Natural killer cell (primary cell): ENCODE measurements at regions not wholly inside any gene's neighbourhood (a gene's known extent, or its start where the extent isn't known, plus 50 kb on each side); places are given as distances from the start of the nearest gene placed in this dataset.

ENCODE experiments used
- ATAC-seq, 3 donors: fragments of 150-1000 bp in 2 of 3; fragments of 200-7000 bp in 1 of 3; cut with Tn5 transposase; 1 replicate in 1 of 3; 2 replicates in 2 of 3; pipeline ENCODE4 v1.10.0; 2021; ENCODE audit warnings: mild to moderate bottlenecking in 2 of 3, moderate library complexity in 2 of 3
- DNase-seq, 2 donors: peaks; one replicate each; pipeline versions ENCODE4 v3.0.0 to v3.0.0-alpha.2; 2013 to 2021; ENCODE audit warnings: mixed read lengths in 1 of 2
- H3K27ac ChIP-seq: one replicate; pipeline ENCODE4 v1.5.1; 2013; ENCODE audit warnings: mild to moderate bottlenecking, low read length
- H3K27me3 ChIP-seq: one replicate; pipeline ENCODE4 v1.6.1; 2013; ENCODE audit warnings: low read length; ENCODE audit not compliant: control insufficient read depth, insufficient read depth
- H3K36me3 ChIP-seq: one replicate; pipeline ENCODE4 v1.6.1; 2013; ENCODE audit warnings: low read length; ENCODE audit not compliant: control insufficient read depth, insufficient read depth
- H3K4me1 ChIP-seq: one replicate; pipeline ENCODE4 v1.6.1; 2013; ENCODE audit warnings: low read length; ENCODE audit not compliant: control insufficient read depth, insufficient read depth
- H3K4me3 ChIP-seq: one replicate; pipeline ENCODE4 v1.5.1; 2013; ENCODE audit warnings: low read length
- H3K9me3 ChIP-seq: one replicate; pipeline ENCODE4 v1.6.1; 2013; ENCODE audit warnings: low read length; ENCODE audit not compliant: control insufficient read depth, insufficient read depth
- H3K27ac Mint-ChIP-seq, 2 donors: one replicate each; pipeline ENCODE4 v1.8.0; 2022; ENCODE audit warnings: mild to moderate bottlenecking in 2 of 2, mixed read lengths in 2 of 2, moderate library complexity in 1 of 2
- H3K27me3 Mint-ChIP-seq, 2 donors: one replicate each; pipeline ENCODE4 v1.8.0; 2022; ENCODE audit warnings: low read depth in 2 of 2, mixed read lengths in 2 of 2
- H3K36me3 Mint-ChIP-seq: one replicate; pipeline ENCODE4 v1.8.0; 2022; ENCODE audit warnings: mixed read lengths
- H3K4me1 Mint-ChIP-seq, 2 donors: one replicate each; pipeline ENCODE4 v1.8.0; 2022; ENCODE audit warnings: mixed read lengths in 2 of 2
- H3K4me3 Mint-ChIP-seq: one replicate; pipeline ENCODE4 v1.8.0; 2022; ENCODE audit warnings: mild to moderate bottlenecking, moderate library complexity, mixed read lengths
- H3K9me3 Mint-ChIP-seq, 2 donors: one replicate each; pipeline ENCODE4 v1.8.0; 2022; ENCODE audit warnings: mixed read lengths in 2 of 2
- WGBS: methylation state at CpG from one replicate; pipeline ENCODE4 v1.1.7; 2013; ENCODE audit warnings: missing lambda C conversion rate; ENCODE audit not compliant: insufficient coverage; 5-methylcytosine and 5-hydroxymethylcytosine counted together
- intact Hi-C: fragments of 100-400 bp; cut with micrococcal nuclease; formaldehyde crosslinking; loops from one replicate; pipeline ENCODE4 v1.14.2; 2022
- TF ChIP-seq, protein P1 (sequence below): fragments of 200-600 bp; IDR thresholded peaks from one replicate; pipeline ENCODE4 v1.8.0; 2022; ENCODE audit warnings: antibody characterized with exemption

DNA sequence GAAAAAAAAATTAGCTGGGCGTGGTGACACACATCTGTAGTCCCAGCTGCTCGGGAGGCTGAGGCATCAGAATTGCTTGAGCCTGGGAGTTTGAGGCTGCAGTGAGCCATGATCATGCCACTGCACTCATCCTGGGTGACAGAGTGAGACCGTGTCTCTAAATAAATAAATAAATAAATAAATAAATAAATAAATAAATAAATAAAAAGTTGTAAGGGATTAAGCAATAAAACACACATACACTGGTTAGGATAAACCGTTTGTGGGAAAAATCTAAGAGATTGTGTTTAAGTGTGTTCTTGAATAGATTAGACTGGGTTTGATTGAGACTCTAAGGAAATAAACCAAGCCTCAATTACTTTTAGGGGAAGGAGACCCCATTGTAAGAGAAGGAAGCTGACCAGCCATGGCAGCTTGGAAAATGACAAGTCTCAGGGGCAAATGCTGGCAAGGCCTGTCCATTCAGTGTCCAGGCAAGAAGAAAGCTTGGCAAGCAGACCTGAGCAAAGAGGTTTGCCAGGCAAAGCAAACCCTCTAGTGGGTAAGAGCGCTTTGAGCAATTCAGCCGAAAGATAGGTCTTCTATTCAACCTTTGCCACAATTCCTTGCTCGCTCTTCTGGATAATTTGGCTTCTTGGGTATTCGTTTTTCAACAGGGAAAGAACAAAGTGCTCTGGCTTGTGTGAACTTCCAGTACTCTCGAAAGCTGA, 106.9 kb upstream of the SERBP1 start:
- intact Hi-C loops, result no loop called here
- ATAC-seq, result no peak
- Histone ChIP-seq H3K9me3 (no peaks in the 10 kb centered on the region), H3K27me3 (no peaks in the 10 kb centered on the region), H3K36me3 (no peaks in the 10 kb centered on the region), H3K27ac (no peak overlapping the region), H3K4me1 (no peaks in the 10 kb centered on the region), H3K4me3 (no peak overlapping the region)
- Mint-ChIP-seq H3K4me1 (peaks cover 0 to 16% of the 10 kb centered on the region in 2 donors), H3K4me3 (no peak overlapping the region), H3K27ac (no peak overlapping the region), H3K27me3 (no peaks in the 10 kb centered on the region), H3K36me3 (no peaks in the 10 kb centered on the region), H3K9me3 (no peaks in the 10 kb centered on the region)
- 84% methylated on average over 7 of the region's 9 CpGs for WGBS
- DNase-seq, result no peak
- TF ChIP-seq, protein P1, sequence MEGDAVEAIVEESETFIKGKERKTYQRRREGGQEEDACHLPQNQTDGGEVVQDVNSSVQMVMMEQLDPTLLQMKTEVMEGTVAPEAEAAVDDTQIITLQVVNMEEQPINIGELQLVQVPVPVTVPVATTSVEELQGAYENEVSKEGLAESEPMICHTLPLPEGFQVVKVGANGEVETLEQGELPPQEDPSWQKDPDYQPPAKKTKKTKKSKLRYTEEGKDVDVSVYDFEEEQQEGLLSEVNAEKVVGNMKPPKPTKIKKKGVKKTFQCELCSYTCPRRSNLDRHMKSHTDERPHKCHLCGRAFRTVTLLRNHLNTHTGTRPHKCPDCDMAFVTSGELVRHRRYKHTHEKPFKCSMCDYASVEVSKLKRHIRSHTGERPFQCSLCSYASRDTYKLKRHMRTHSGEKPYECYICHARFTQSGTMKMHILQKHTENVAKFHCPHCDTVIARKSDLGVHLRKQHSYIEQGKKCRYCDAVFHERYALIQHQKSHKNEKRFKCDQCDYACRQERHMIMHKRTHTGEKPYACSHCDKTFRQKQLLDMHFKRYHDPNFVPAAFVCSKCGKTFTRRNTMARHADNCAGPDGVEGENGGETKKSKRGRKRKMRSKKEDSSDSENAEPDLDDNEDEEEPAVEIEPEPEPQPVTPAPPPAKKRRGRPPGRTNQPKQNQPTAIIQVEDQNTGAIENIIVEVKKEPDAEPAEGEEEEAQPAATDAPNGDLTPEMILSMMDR, result no peak

GRCh38 chr1:67537667-67538018, 107.4 kb upstream of the SERBP1 start:
- intact Hi-C loops, result no loop called here
- DNase-seq, result no peak
- Histone ChIP-seq H3K4me1 (no peaks in the 10 kb centered on the region), H3K27ac (no peak overlapping the region), H3K9me3 (no peaks in the 10 kb centered on the region), H3K36me3 (no peaks in the 10 kb centered on the region), H3K4me3 (no peak overlapping the region), H3K27me3 (no peaks in the 10 kb centered on the region)
- Mint-ChIP-seq H3K4me3 (no peak overlapping the region), H3K27ac (no peak overlapping the region), H3K27me3 (no peaks in the 10 kb centered on the region), H3K36me3 (no peaks in the 10 kb centered on the region), H3K4me1 (peaks cover 0 to 16% of the 10 kb centered on the region in 2 donors), H3K9me3 (no peaks in the 10 kb centered on the region)
- 85% methylated on average over 6 of the region's 6 CpGs for WGBS
- ATAC-seq, result no peak
- TF ChIP-seq, protein P1, result no peak

GRCh38 chr1:67540025-67540732, 110.0 kb upstream of the SERBP1 start:
- Histone ChIP-seq H3K27me3 (no peaks in the 10 kb centered on the region), H3K27ac (no peak overlapping the region), H3K4me3 (no peak overlapping the region), H3K9me3 (no peaks in the 10 kb centered on the region), H3K36me3 (no peaks in the 10 kb centered on the region), H3K4me1 (no peaks in the 10 kb centered on the region)
- no peak for ATAC-seq
- TF ChIP-seq, protein P1, result no peak
- Mint-ChIP-seq H3K36me3 (no peaks in the 10 kb centered on the region), H3K27me3 (no peaks in the 10 kb centered on the region), H3K4me3 (no peak overlapping the region), H3K9me3 (no peaks in the 10 kb centered on the region), H3K27ac (no peak overlapping the region), H3K4me1 (peaks cover 0 to 6% of the 10 kb centered on the region in 2 donors)
- WGBS, result 94% methylated on average over 9 of the region's 9 CpGs
- intact Hi-C loops, result no loop called here
- DNase-seq, result no peak
